Keratinocyte (primary cell): ENCODE measurements at regions not wholly inside any gene's neighbourhood (a gene's known extent, or its start where the extent isn't known, plus 50 kb on each side); places are given as distances from the start of the nearest gene placed in this dataset.

Source experiments
- EZH2 ChIP-seq: IDR thresholded peaks from one replicate; pipeline ENCODE4 v1.6.1; 2012; ENCODE audit warnings: inconsistent platforms, mild to moderate bottlenecking, low read length, moderate library complexity
- TF ChIP-seq, protein P1 (sequence below), 3 experiments: IDR thresholded peaks in 1 of 3; conservative IDR thresholded peaks in 1 of 3; optimal IDR thresholded peaks in 1 of 3; 2 replicates in 2 of 3; 3 replicates in 1 of 3; pipeline versions ENCODE3 to v1.5.1; 2011; ENCODE audit warnings: low read length in 3 of 3, mild to moderate bottlenecking in 3 of 3, moderate library complexity in 2 of 3, control low read depth in 1 of 3, inconsistent platforms in 1 of 3; ENCODE audit not compliant: insufficient read depth in 2 of 3; ENCODE audit errors: extremely low read depth in 1 of 3

DNA sequence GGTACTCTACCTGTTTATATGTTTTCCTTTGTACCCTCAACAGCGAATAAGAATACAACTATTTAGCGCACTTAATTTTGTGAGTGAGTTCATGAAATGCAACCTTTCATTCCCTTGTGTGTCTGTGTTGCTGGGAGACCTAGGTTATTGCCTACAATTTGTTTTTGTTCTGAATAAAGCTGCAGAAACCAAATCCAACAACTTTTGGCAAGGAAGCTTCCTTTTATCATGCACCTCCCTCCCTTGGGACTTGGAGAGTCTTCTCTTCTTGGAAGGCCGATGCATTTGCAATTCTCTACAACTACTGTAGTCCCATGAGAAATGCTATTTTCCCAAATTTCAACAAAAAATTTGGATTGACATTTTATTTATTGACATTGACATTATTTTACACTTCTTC, 1002.4 kb upstream of the CADM2 start:
- TF ChIP-seq, protein P1, sequence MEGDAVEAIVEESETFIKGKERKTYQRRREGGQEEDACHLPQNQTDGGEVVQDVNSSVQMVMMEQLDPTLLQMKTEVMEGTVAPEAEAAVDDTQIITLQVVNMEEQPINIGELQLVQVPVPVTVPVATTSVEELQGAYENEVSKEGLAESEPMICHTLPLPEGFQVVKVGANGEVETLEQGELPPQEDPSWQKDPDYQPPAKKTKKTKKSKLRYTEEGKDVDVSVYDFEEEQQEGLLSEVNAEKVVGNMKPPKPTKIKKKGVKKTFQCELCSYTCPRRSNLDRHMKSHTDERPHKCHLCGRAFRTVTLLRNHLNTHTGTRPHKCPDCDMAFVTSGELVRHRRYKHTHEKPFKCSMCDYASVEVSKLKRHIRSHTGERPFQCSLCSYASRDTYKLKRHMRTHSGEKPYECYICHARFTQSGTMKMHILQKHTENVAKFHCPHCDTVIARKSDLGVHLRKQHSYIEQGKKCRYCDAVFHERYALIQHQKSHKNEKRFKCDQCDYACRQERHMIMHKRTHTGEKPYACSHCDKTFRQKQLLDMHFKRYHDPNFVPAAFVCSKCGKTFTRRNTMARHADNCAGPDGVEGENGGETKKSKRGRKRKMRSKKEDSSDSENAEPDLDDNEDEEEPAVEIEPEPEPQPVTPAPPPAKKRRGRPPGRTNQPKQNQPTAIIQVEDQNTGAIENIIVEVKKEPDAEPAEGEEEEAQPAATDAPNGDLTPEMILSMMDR (optimal IDR thresholded peaks at IDR 0.05 in 1 of 3, IDR thresholded peaks at IDR 0.05 in 1 of 3, conservative IDR thresholded peaks at IDR 0.05 in 1 of 3; ENCODE audit: extremely low read depth in 1 of 3, insufficient read depth in 2 of 3, low read length in 3 of 3) = no peak
- no peak for TF ChIP-seq EZH2
